BE2C (cell line): ENCODE measurements at regions not wholly inside any gene's neighbourhood (a gene's known extent, or its start where the extent isn't known, plus 50 kb on each side); places are given as distances from the start of the nearest gene placed in this dataset.
A peak's percentile ranks its signal among the peaks of the same experiment; 100 is the strongest.

ENCODE experiments used
- DNase-seq: peaks from one replicate; pipeline ENCODE4 v3.0.0-alpha.2; 2020
- H3K27me3 ChIP-seq: fragments of 250-450 bp; sonication (Bioruptor Pico); 2 replicates; pipeline ENCODE4 v1.5.1; 2020; ENCODE audit warnings: mild to moderate bottlenecking
- H3K36me3 ChIP-seq: fragments of 250-450 bp; sonication (Bioruptor Pico); 2 replicates; pipeline ENCODE4 v1.5.1; 2020; ENCODE audit warnings: mild to moderate bottlenecking
- H3K4me1 ChIP-seq: fragments of 250-450 bp; sonication (Bioruptor Pico); 2 replicates; pipeline ENCODE4 v1.5.1; 2020
- H3K4me3 ChIP-seq: 2 replicates; pipeline ENCODE4 v1.5.1; 2011; ENCODE audit warnings: low read depth, low read length
- H3K9me3 ChIP-seq: fragments of 250-450 bp; sonication (Bioruptor Pico); 2 replicates; pipeline ENCODE4 v1.5.1; 2020
- CTCF ChIP-seq: IDR thresholded peaks from 2 replicates; pipeline ENCODE4 v1.5.1; 2012; ENCODE audit warnings: mild to moderate bottlenecking, low read depth, low read length

GRCh38 chr10:81806842-81807241 lies 68.2 kb upstream of the NRG3 start:
- H3K9me3 ChIP-seq: no peaks in the 10 kb centered on the region
- no peak for DNase-seq
- H3K4me3 ChIP-seq: no peak overlapping the region
- no peaks in the 10 kb centered on the region for H3K36me3 ChIP-seq
- no peak for TF ChIP-seq CTCF
- no peaks in the 10 kb centered on the region for H3K27me3 ChIP-seq
- H3K4me1 ChIP-seq: no peaks in the 10 kb centered on the region

GRCh38 chr10:81814842-81815241 lies 60.2 kb upstream of the NRG3 start:
- H3K9me3 ChIP-seq: no peaks in the 10 kb centered on the region
- TF ChIP-seq CTCF: no peak
- H3K36me3 ChIP-seq: no peaks in the 10 kb centered on the region
- no peak overlapping the region for H3K4me3 ChIP-seq
- H3K27me3 ChIP-seq: no peaks in the 10 kb centered on the region
- no peak for DNase-seq
- no peaks in the 10 kb centered on the region for H3K4me1 ChIP-seq

- no peaks in the 10 kb centered on the region for H3K27me3 ChIP-seq
- no peak for DNase-seq
- H3K9me3 ChIP-seq: no peaks in the 10 kb centered on the region
- TF ChIP-seq CTCF: no peak
- H3K4me1 ChIP-seq: no peaks in the 10 kb centered on the region
- H3K4me3 ChIP-seq: no peak overlapping the region
- no peaks in the 10 kb centered on the region for H3K36me3 ChIP-seq
Measured at GRCh38 chr10:81817596-81818170, 57.3 kb upstream of the NRG3 start.

- no peak for DNase-seq
- Histone ChIP-seq H3K9me3 (no peaks in the 10 kb centered on the region), H3K27me3 (no peaks in the 10 kb centered on the region), H3K4me1 (no peaks in the 10 kb centered on the region), H3K4me3 (no peak overlapping the region), H3K36me3 (no peaks in the 10 kb centered on the region)
- TF ChIP-seq CTCF: peak; percentile 41
Measured at GRCh38 chr10:81820418-81820817, 54.6 kb upstream of the NRG3 start.
